LNCAP (cell line): ENCODE measurements at regions not wholly inside any gene's neighbourhood (a gene's known extent, or its start where the extent isn't known, plus 50 kb on each side); places are given as distances from the start of the nearest gene placed in this dataset.

ENCODE experiments used
- CTCF ChIP-seq: fragments of 450-650 bp; IDR thresholded peaks from 2 replicates; pipeline ENCODE4 v1.5.1; 2017; ENCODE audit warnings: mild to moderate bottlenecking

DNA sequence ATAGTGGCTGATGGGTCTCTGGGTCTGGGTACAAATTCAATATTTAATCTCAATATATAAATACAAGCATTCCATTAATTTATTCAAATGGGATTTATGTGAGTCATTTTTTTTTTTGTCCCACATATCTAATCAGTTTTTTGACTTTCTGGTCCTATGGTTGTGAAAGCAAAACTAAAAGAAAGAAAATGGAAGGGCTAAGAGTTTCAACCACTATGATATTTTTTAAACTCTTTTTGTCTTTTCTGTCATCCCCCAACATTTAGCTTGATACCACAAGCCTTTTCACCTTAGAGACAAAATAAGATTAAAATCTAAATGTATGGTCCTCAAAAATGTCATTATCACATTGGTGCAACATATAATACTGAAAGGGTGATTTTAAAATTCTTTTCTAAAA, 602.7 kb upstream of the CHRM3 start:
- no peak for TF ChIP-seq CTCF

GRCh38 chr1:238779716-238780115, 606.7 kb upstream of the CHRM3 start:
- TF ChIP-seq CTCF: no peak

GRCh38 chr1:238778113-238778512, 608.3 kb upstream of the CHRM3 start:
- no peak for TF ChIP-seq CTCF

GRCh38 chr1:238777551-238777950, 608.8 kb upstream of the CHRM3 start:
- no peak for TF ChIP-seq CTCF

- TF ChIP-seq CTCF: no peak
Observed at GRCh38 chr1:238776126-238776525, 610.2 kb upstream of the CHRM3 start.

GRCh38 chr1:238772322-238772721, 614.0 kb upstream of the CHRM3 start:
- TF ChIP-seq CTCF: no peak

DNA sequence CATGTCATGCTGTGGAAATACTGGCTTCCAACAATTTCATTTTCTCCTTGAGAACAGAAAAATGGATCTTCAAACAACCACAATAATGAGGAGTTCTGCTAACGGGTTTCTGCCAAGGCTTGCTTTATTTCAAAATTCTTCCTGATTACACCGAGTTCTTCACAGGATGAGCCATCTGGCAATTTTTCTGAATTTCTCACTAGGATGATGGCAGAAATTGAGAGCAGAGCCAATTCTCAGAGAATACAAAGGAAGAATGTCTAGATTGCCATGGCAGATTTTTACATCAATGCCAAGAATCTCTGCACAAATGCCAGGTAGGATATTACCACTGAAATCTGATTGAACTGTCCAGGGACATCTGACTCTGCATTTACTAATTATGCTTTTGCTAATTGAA, 619.0 kb upstream of the CHRM3 start:
- no peak for TF ChIP-seq CTCF

GRCh38 chr1:238764779-238765178, 621.6 kb upstream of the CHRM3 start:
- no peak for TF ChIP-seq CTCF
